Heart left ventricle (tissue), 16 donors: ENCODE measurements at regions not wholly inside any gene's neighbourhood (a gene's known extent, or its start where the extent isn't known, plus 50 kb on each side); places are given as distances from the start of the nearest gene placed in this dataset.

ENCODE experiments used
- ATAC-seq, 4 donors: fragments of 200-7000 bp; cut with Tn5 transposase; one replicate each; pipeline ENCODE4 v1.9.1; 2020 to 2022; ENCODE audit warnings: moderate library complexity in 4 of 4, mild to moderate bottlenecking in 3 of 4, moderate number of reproducible peaks in 1 of 4
- DNase-seq, 5 donors: peaks; one replicate each; pipeline ENCODE4 v3.0.0-alpha.2; 2020
- H3K27ac ChIP-seq, 12 donors: fragments of 200-600 bp; sonication (generic) in 4 of 12; one replicate each; pipeline versions ENCODE4 v1.5.0 to v1.8.0; 2016 to 2022; ENCODE audit warnings: mild to moderate bottlenecking in 2 of 12
- H3K27me3 ChIP-seq, 9 donors: fragments of 200-600 bp; sonication (generic) in 2 of 9; one replicate each; pipeline versions ENCODE4 v1.5.1 to v1.8.0; 2016 to 2022; ENCODE audit warnings: mild to moderate bottlenecking in 3 of 9
- H3K36me3 ChIP-seq, 9 donors: fragments of 200-600 bp; sonication (generic) in 2 of 9; one replicate each; pipeline versions ENCODE4 v1.5.0 to v1.8.0; 2018 to 2022; ENCODE audit warnings: mild to moderate bottlenecking in 2 of 9
- H3K4me1 ChIP-seq, 12 donors: fragments of 200-600 bp; sonication (generic) in 4 of 12; one replicate each; pipeline versions ENCODE4 v1.5.0 to v1.8.0; 2016 to 2022; ENCODE audit warnings: mild to moderate bottlenecking in 3 of 12
- H3K4me3 ChIP-seq, 12 donors: fragments of 200-600 bp; sonication (generic) in 4 of 12; one replicate each; pipeline versions ENCODE4 v1.5.0 to v1.8.0; 2017 to 2022; ENCODE audit warnings: mild to moderate bottlenecking in 9 of 12, moderate library complexity in 4 of 12
- H3K9me3 ChIP-seq, 12 donors: fragments of 200-600 bp; sonication (generic) in 4 of 12; one replicate each; pipeline versions ENCODE4 v1.5.0 to v1.8.0; 2016 to 2022; ENCODE audit warnings: mild to moderate bottlenecking in 1 of 12
- POLR2A ChIP-seq, 2 donors: fragments of 450-650 bp; IDR thresholded peaks; one replicate each; pipeline ENCODE4 v1.6.1; 2017; ENCODE audit warnings: antibody characterized with exemption in 2 of 2, mild to moderate bottlenecking in 2 of 2, moderate library complexity in 2 of 2
- WGBS, 4 donors: extraction: QIAGEN DNeasy Blood & Tissue Kit in 2 of 4; methylation state at CpG; one replicate each; pipeline versions ENCODE4 v1.1.5 to v1.1.7; 2013 to 2018; 5-methylcytosine and 5-hydroxymethylcytosine counted together
- intact Hi-C, 10 donors: fragments of 100-400 bp; cut with DNase I; formaldehyde crosslinking; loops; one replicate each; pipeline versions ENCODE4 v1.11.1 to v1.14.2; 2022
- TF ChIP-seq, protein P1 (sequence below), 12 donors: fragments of 200-600 bp; sonication (generic) in 4 of 12; IDR thresholded peaks; one replicate each; pipeline versions ENCODE4 v1.5.0 to v1.8.0; 2018 to 2022; ENCODE audit warnings: antibody characterized with exemption in 12 of 12, mild to moderate bottlenecking in 5 of 12
- donor health status: ischemic (EF 13 %, LVEDD 7.1; RV severe dilation, severe dysfunction).
- donor health status: healthy with polysubstance abuse.
- donor health status: DM: no; HTN: yes; CAD: no.
- donor health status: DM: no; HTN: no; CAD: no.
- donor health status: ischemic (EF 25% LVEDD 6.9; RV normal size, moderate dysfunction).
- donor health status: ischemic (EF 25% LVEDD 5.7; RV mildly dilated, moderate dysfunction).
- donor health status: healthy.
- donor health status: DM: yes; HTN: yes; CAD: no.
- donor health status: ischemic (EF 35%, LVEDD 5.7; RV mildly dilated, moderate dysfunction).
- donor health status: nonischemic (EF 11% LVEDD 7.7; RV severe dilation, severe dysfunction).
- donor health status: DM: yes; HTN: yes; CAD: no.
- donor health status: PGD.
- donor health status: ischemic (EF 29% LVEDD 5.4; RV normal size, mild dysfunction).
- donor health status: nonischemic (EF 23%, LVEDD 6.1; RV moderate dilation, normal function).

DNA sequence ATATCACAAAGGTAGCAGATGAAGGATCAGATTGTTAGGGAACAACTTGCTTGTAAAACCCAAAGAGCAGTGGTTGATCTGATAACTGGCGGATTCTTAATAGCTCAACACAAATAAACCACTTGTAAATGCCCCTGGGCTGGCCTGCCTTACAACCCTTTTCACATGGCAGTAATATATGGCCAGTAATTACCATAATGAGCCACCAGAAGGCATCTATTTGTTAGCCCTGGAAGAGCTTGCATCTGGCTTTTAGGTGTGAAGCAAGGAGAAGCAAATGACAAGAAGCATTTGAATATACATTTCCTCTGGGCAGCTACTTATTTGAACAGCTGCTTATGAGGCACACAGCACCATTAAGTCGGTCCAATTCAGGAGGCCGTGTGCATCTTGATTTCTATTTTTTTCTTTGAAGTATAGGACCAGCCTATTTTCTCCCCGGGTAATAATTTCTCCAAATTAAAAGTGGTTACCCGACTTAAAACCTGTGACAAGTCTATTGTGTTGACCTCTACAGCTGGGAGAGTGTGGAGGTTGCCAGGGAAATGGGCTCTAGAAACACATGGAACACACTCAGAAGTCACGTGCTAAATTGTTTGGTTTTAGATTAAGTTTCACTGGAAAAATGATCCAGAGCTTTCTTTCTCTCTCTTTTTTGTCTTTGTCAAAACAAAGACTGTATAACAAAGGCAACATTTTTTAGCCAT lies 113.4 kb downstream of the SEM1 start:
- Histone ChIP-seq H3K27ac (no peak overlapping the region), H3K36me3 (no peaks in the 10 kb centered on the region), H3K4me3 (no peak overlapping the region), H3K9me3 (no peaks in the 10 kb centered on the region), H3K4me1 (peaks cover 0 to 5% (median 0%) of the 10 kb centered on the region in 12 donors), H3K27me3 (no peaks in the 10 kb centered on the region)
- DNase-seq (no peak), ATAC-seq (no peak)
- WGBS, 4 donors, result 64 to 71% (median 64%) methylated on average over 6 of the region's 6 CpGs
- intact Hi-C loops, result no loop called here
- TF ChIP-seq, protein P1, sequence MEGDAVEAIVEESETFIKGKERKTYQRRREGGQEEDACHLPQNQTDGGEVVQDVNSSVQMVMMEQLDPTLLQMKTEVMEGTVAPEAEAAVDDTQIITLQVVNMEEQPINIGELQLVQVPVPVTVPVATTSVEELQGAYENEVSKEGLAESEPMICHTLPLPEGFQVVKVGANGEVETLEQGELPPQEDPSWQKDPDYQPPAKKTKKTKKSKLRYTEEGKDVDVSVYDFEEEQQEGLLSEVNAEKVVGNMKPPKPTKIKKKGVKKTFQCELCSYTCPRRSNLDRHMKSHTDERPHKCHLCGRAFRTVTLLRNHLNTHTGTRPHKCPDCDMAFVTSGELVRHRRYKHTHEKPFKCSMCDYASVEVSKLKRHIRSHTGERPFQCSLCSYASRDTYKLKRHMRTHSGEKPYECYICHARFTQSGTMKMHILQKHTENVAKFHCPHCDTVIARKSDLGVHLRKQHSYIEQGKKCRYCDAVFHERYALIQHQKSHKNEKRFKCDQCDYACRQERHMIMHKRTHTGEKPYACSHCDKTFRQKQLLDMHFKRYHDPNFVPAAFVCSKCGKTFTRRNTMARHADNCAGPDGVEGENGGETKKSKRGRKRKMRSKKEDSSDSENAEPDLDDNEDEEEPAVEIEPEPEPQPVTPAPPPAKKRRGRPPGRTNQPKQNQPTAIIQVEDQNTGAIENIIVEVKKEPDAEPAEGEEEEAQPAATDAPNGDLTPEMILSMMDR (IDR thresholded peaks at IDR 0.05), result peak in 2 of 12 donors; percentile 7 to 12
- TF ChIP-seq POLR2A (IDR thresholded peaks at IDR 0.05), result no peak

DNA sequence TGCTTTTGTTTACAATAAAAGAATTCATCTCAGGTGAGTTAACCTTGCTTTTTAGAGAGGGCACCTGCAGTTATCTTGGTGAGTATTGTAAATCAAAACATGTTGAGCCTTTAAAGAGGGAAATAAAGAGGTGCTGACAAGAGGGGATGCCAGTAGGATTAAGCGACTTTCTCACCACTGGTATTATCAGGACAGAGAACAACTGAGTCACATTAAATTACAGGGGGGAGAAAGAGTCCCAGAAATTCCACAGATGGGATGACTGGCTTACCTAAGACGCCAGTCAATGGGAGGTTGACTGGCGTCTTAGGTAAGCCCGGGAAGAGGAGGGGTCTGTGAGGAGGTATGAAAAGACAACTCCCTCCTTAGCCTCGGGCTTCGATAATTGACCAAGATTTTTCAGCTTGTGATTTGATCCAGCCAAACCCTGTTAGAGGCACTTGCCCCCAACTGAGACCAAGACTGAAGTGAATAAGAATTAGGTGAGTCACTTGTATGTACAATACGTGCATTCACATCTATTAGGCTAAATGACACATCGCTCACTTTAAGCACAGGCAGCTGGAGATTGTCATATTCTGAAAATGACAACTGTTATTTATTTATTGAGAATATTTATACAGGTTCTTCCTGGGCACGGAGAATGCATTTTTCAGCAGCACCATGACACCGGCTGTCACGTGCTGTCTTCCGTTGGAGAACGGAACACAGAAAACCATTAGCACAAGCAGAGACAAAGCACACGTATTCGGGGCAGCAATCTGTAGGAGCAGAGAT lies 117.6 kb downstream of the SEM1 start:
- Histone ChIP-seq H3K4me1 (peaks cover 0 to 4% (median 0%) of the 10 kb centered on the region in 12 donors), H3K4me3 (no peak overlapping the region), H3K27me3 (peaks cover 0 to 2% (median 0%) of the 10 kb centered on the region in 9 donors), H3K36me3 (no peaks in the 10 kb centered on the region), H3K27ac (no peak overlapping the region), H3K9me3 (no peaks in the 10 kb centered on the region)
- intact Hi-C loops, result no loop called here
- WGBS, 4 donors, result 36 to 52% (median 39%) methylated on average over 14 to 15 of the region's 15 CpGs
- ATAC-seq (no peak), DNase-seq (no peak)
- no peak for TF ChIP-seq POLR2A (IDR thresholded peaks at IDR 0.05)
- TF ChIP-seq, protein P1 (IDR thresholded peaks at IDR 0.05), result no peak

DNA sequence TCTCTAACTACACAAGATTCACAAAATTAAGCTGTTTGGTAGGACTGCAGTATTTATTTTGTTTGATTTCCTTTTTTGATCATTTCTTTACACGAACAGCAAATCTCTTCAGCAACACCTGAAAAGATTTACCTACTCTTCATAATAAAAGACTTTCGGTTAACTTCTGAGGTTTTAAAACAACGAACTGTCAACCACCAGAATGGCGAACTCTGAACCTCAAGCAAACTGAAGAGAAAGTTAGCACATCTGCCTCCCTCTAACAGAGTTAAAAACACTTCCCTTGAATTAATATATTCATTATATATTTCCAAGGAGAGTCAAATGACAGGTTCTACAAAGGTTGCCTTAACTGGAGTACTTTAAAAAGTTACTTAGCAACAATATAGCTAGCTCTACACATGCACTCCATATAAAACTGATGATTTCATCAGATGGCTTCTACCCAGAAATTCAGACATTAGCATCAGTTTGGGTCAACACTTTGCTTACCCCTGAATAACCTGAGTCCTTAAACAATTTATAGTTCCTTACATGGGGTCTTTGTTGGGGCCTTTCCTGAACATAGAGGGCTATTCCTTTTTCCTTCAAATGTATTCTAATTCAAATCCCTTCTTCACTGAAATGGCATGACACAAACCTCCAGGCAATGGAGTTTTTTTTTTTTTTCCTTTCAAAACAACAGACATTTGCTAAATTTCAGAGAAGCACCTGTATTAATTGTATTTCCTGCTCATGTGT lies 118.3 kb downstream of the SEM1 start:
- WGBS, 4 donors, result 36 to 55% (median 41%) methylated on average over 4 of the region's 4 CpGs
- no peak for DNase-seq
- Histone ChIP-seq H3K4me3 (no peak overlapping the region), H3K36me3 (no peaks in the 10 kb centered on the region), H3K27ac (no peak overlapping the region), H3K4me1 (no peaks in the 10 kb centered on the region), H3K27me3 (peaks cover 0 to 2% (median 0%) of the 10 kb centered on the region in 9 donors), H3K9me3 (no peaks in the 10 kb centered on the region)
- no peak for ATAC-seq
- intact Hi-C loops, result no loop called here
- TF ChIP-seq, protein P1 (IDR thresholded peaks at IDR 0.05), result no peak
- TF ChIP-seq POLR2A (IDR thresholded peaks at IDR 0.05), result no peak

DNA sequence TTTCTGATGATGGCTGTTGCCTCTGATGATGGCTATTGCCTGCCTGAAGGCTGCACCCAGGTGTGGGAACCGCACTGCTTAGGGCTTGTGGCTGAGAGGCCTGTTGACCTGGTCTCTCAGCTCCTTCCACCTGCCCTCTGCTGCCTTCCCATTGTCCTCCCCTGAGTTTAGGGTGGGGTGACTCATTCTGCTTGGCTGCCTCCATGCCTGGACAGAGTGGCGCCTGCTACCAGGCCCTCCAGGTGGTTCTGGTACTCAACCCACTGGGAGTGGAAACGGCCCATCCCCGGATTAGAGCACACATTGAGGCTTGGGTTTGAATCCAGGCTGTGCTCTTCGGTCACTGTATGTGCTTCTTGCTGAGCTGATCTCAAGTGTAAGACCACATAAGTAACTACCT lies 120.6 kb downstream of the SEM1 start:
- Histone ChIP-seq H3K4me3 (no peak overlapping the region), H3K4me1 (no peaks in the 10 kb centered on the region), H3K27me3 (peaks cover 0 to 2% (median 0%) of the 10 kb centered on the region in 9 donors), H3K27ac (no peak overlapping the region), H3K9me3 (no peaks in the 10 kb centered on the region), H3K36me3 (no peaks in the 10 kb centered on the region)
- intact Hi-C loops, result loop anchor here in 1 of 10 donors (10.0 kb wide), 1 partner anchor 56 kb away; no protein-coding TSS in a partner anchor
- ATAC-seq (no peak), DNase-seq (no peak)
- TF ChIP-seq, protein P1 (IDR thresholded peaks at IDR 0.05), result no peak
- no peak for TF ChIP-seq POLR2A (IDR thresholded peaks at IDR 0.05)
- 87 to 94% (median 91%) methylated on average over 5 of the region's 5 CpGs for WGBS, 4 donors
